ENCODE measurements at regions not wholly inside any gene's neighbourhood (a gene's known extent, or its start where the extent isn't known, plus 50 kb on each side); places are given as distances from the start of the nearest gene placed in this dataset.
"Not testable (repeated sequence)": the region's sequence is repeated elsewhere in the genome, so short reads cannot be mapped to it uniquely, and the experiment has no call there.

GRCh38 chr11:121379145-121379810, 72.8 kb upstream of the SORL1 start:
- H4K20me1 ChIP-seq (ENCODE audit: insufficient read depth, low read length); H3K4me3 ChIP-seq (ENCODE audit: low read depth, low read length, poor library complexity, severe bottlenecking); H3F3A ChIP-seq (ENCODE audit: insufficient read depth, low read length); H3K36me3 ChIP-seq (ENCODE audit: insufficient read depth, low read length); H3K27me3 ChIP-seq (ENCODE audit: insufficient read depth, low read length); H3K79me2 ChIP-seq (ENCODE audit: insufficient read depth, low read length); H2AFZ ChIP-seq (ENCODE audit: low read length); H3K9me3 ChIP-seq (ENCODE audit: low read length); H3K9me2 ChIP-seq (ENCODE audit: low read depth, low read length): not testable (repeated sequence)
- H3K4me1 ChIP-seq (ENCODE audit: insufficient read depth, low read length, severe bottlenecking), result peaks cover 65% of the 10 kb centered on the region
- TF ChIP-seq CTCF (IDR thresholded peaks at IDR 0.05; ENCODE audit: low read length), result peak; percentile 67
- H3K9ac ChIP-seq (ENCODE audit: low read length), result peak overlapping the region; percentile 29; the same call in 1 of the 2 replicates
- H3K27ac ChIP-seq (ENCODE audit: low read depth, low read length, poor library complexity, severe bottlenecking), result peak overlapping the region; percentile 65
- H3K4me2 ChIP-seq (ENCODE audit: low read length), result peak overlapping the region; percentile 18; the same call in 1 of the 2 replicates

- peak overlapping the region; percentile 15 for H3K27ac ChIP-seq (ENCODE audit: low read depth, low read length, poor library complexity, severe bottlenecking)
Observed at GRCh38 chr11:121383716-121384115, 68.4 kb upstream of the SORL1 start.

GRCh38 chr11:121385688-121386087, 66.4 kb upstream of the SORL1 start:
- no peak overlapping the region for H3K4me3 ChIP-seq (ENCODE audit: low read depth, low read length, poor library complexity, severe bottlenecking)
- no peak overlapping the region; the same call in 1 of the 2 replicates for H3K9ac ChIP-seq (ENCODE audit: low read length)
- H2AFZ ChIP-seq (ENCODE audit: low read length), result no peak overlapping the region
- H3K4me2 ChIP-seq (ENCODE audit: low read length), result no peak overlapping the region
- H3K27ac ChIP-seq (ENCODE audit: low read depth, low read length, poor library complexity, severe bottlenecking), result peak overlapping the region; percentile 60
- no peaks in the 10 kb centered on the region for H4K20me1 ChIP-seq (ENCODE audit: insufficient read depth, low read length)
- no peaks in the 10 kb centered on the region for H3K36me3 ChIP-seq (ENCODE audit: insufficient read depth, low read length)
- no peaks in the 10 kb centered on the region for H3K9me2 ChIP-seq (ENCODE audit: low read depth, low read length)
- H3K27me3 ChIP-seq (ENCODE audit: insufficient read depth, low read length), result no peaks in the 10 kb centered on the region
- peaks cover 29% of the 10 kb centered on the region for H3K4me1 ChIP-seq (ENCODE audit: insufficient read depth, low read length, severe bottlenecking)
- TF ChIP-seq EZH2 (IDR thresholded peaks at IDR 0.05; ENCODE audit: borderline replicate concordance, low read length), result no peak
- no peak for TF ChIP-seq CTCF (IDR thresholded peaks at IDR 0.05; ENCODE audit: low read length)
- H3F3A ChIP-seq (ENCODE audit: insufficient read depth, low read length), result no peaks in the 10 kb centered on the region
- H3K79me2 ChIP-seq (ENCODE audit: insufficient read depth, low read length), result no peaks in the 10 kb centered on the region
- no peaks in the 10 kb centered on the region for H3K9me3 ChIP-seq (ENCODE audit: low read length)

More at GRCh38 chr11:121383716-121384115, 68.4 kb upstream of the SORL1 start:
- H3F3A ChIP-seq (ENCODE audit: insufficient read depth, low read length), result no peaks in the 10 kb centered on the region
- no peaks in the 10 kb centered on the region for H3K27me3 ChIP-seq (ENCODE audit: insufficient read depth, low read length)
- H3K9me3 ChIP-seq (ENCODE audit: low read length), result no peaks in the 10 kb centered on the region
- no peaks in the 10 kb centered on the region for H3K36me3 ChIP-seq (ENCODE audit: insufficient read depth, low read length)
- H2AFZ ChIP-seq (ENCODE audit: low read length), result peak overlapping the region; percentile 84; the same call in 1 of the 2 replicates
- no peaks in the 10 kb centered on the region for H3K79me2 ChIP-seq (ENCODE audit: insufficient read depth, low read length)
- H3K4me1 ChIP-seq (ENCODE audit: insufficient read depth, low read length, severe bottlenecking), result peaks cover 46% of the 10 kb centered on the region
- no peak for TF ChIP-seq CTCF (IDR thresholded peaks at IDR 0.05; ENCODE audit: low read length)
- no peak for TF ChIP-seq EZH2 (IDR thresholded peaks at IDR 0.05; ENCODE audit: borderline replicate concordance, low read length)
- no peaks in the 10 kb centered on the region for H4K20me1 ChIP-seq (ENCODE audit: insufficient read depth, low read length)
- no peak overlapping the region for H3K9ac ChIP-seq (ENCODE audit: low read length)
- H3K9me2 ChIP-seq (ENCODE audit: low read depth, low read length), result no peaks in the 10 kb centered on the region
- H3K4me2 ChIP-seq (ENCODE audit: low read length), result no peak overlapping the region; the same call in 1 of the 2 replicates
- no peak overlapping the region for H3K4me3 ChIP-seq (ENCODE audit: low read depth, low read length, poor library complexity, severe bottlenecking)
